PC-9 (cell line): ENCODE measurements at regions not wholly inside any gene's neighbourhood (a gene's known extent, or its start where the extent isn't known, plus 50 kb on each side); places are given as distances from the start of the nearest gene placed in this dataset.

Source experiments
- CTCF ChIP-seq: fragments of 200-600 bp; sonication (generic); conservative IDR thresholded peaks from 2 replicates; pipeline ENCODE4 v1.6.1; 2017; ENCODE audit warnings: mixed run types, antibody characterized with exemption, mild to moderate bottlenecking, moderate library complexity
- EZH2 ChIP-seq: fragments of 200-600 bp; sonication (generic); IDR thresholded peaks from 2 replicates; pipeline ENCODE4 v1.8.0; 2017; ENCODE audit warnings: antibody characterized with exemption, low read depth

- no peak for TF ChIP-seq CTCF
- TF ChIP-seq EZH2: no peak
Measured at GRCh38 chr18:53745224-53745967, 479.1 kb downstream of the MBD2 start.
